B cell (primary cell): ENCODE measurements at regions not wholly inside any gene's neighbourhood (a gene's known extent, or its start where the extent isn't known, plus 50 kb on each side); places are given as distances from the start of the nearest gene placed in this dataset.

Experiments used
- ATAC-seq: fragments of 200-7000 bp; cut with Tn5 transposase; one replicate; pipeline ENCODE4 v1.10.0; 2021; ENCODE audit warnings: low read depth, mild to moderate bottlenecking, moderate number of reproducible peaks, moderate library complexity
- CTCF ChIA-PET: fragments of 350-600 bp; sonication (Branson Sonifier 250); formaldehyde crosslinking; loops from one replicate; lab custom pipeline; 2021; ENCODE audit warnings: antibody characterized with exemption, inconsistent platforms; lab: Charles Lee
- POLR2A ChIA-PET: fragments of 350-600 bp; sonication (Branson Sonifier 250); formaldehyde crosslinking; loops from one replicate; lab custom pipeline; 2021; ENCODE audit warnings: antibody characterized with exemption; lab: Charles Lee
- DNase-seq: peaks from one replicate; pipeline ENCODE4 v3.0.0; 2013
- H2AFZ ChIP-seq: 2 replicates; pipeline ENCODE4 v1.6.1; 2012; ENCODE audit warnings: mild to moderate bottlenecking, low read depth, low read length; ENCODE audit not compliant: insufficient read depth, poor library complexity, severe bottlenecking
- H3K27ac ChIP-seq, 2 donors: 1 replicate in 1 of 2; 2 replicates in 1 of 2; pipeline ENCODE4 v1.5.1; 2012 to 2013; ENCODE audit warnings: low read length in 2 of 2, mild to moderate bottlenecking in 2 of 2, moderate library complexity in 1 of 2
- H3K27me3 ChIP-seq, 4 experiments: fragments of 200-600 bp in 1 of 4; sonication (generic) in 1 of 4; replicated peaks in 1 of 4; 1 replicate in 2 of 4; 2 replicates in 2 of 4; pipeline versions ENCODE4 v1.6.1 to v1.7.0; 2013 to 2016; ENCODE audit warnings: low read length in 3 of 4, mild to moderate bottlenecking in 2 of 4, mixed read lengths in 1 of 4, moderate library complexity in 1 of 4; ENCODE audit not compliant: insufficient read depth in 4 of 4, control insufficient read depth in 3 of 4; ENCODE audit errors: control extremely low read depth in 1 of 4
- H3K36me3 ChIP-seq, 2 experiments: replicated peaks in 1 of 2; 1 replicate in 1 of 2; 2 replicates in 1 of 2; pipeline versions ENCODE4 v1.6.1 to v1.7.1; 2013; ENCODE audit warnings: low read length in 1 of 2; ENCODE audit not compliant: insufficient read depth in 2 of 2, control insufficient read depth in 1 of 2; ENCODE audit errors: control extremely low read depth in 1 of 2, extremely low read depth in 1 of 2
- H3K4me1 ChIP-seq, 2 donors: fragments of 200-600 bp in 1 of 2; sonication (generic) in 1 of 2; 1 replicate in 1 of 2; 2 replicates in 1 of 2; pipeline versions ENCODE4 v1.5.1 to v1.6.1; 2013 to 2017; ENCODE audit warnings: low read length in 2 of 2; ENCODE audit not compliant: control insufficient read depth in 2 of 2, insufficient read depth in 2 of 2
- H3K4me2 ChIP-seq: replicated peaks from 2 replicates; pipeline ENCODE3; 2012; ENCODE audit warnings: mild to moderate bottlenecking, low read depth, low read length; ENCODE audit not compliant: poor library complexity, severe bottlenecking
- H3K4me3 ChIP-seq, 5 experiments: fragments of 200-600 bp in 1 of 5; sonication (generic) in 1 of 5; 1 replicate in 3 of 5; 2 replicates in 2 of 5; pipeline versions ENCODE4 v1.5.1 to v1.7.0; 2011 to 2016; ENCODE audit warnings: low read length in 4 of 5, mild to moderate bottlenecking in 4 of 5, low read depth in 2 of 5, control low read depth in 1 of 5, moderate library complexity in 1 of 5; ENCODE audit not compliant: insufficient read depth in 1 of 5; ENCODE audit errors: control extremely low read depth in 1 of 5, extremely low read depth in 1 of 5
- H3K79me2 ChIP-seq: fragments of 200-600 bp; sonication (generic); one replicate; pipeline ENCODE4 v1.6.0; 2016; ENCODE audit warnings: low read length; ENCODE audit not compliant: control insufficient read depth, insufficient read depth
- H3K9ac ChIP-seq: fragments of 200-600 bp; sonication (generic); 2 replicates; pipeline ENCODE4 v1.6.1; 2017; ENCODE audit warnings: mild to moderate bottlenecking, low read length, moderate library complexity
- H3K9me3 ChIP-seq, 3 donors: one replicate each; pipeline versions ENCODE4 v1.6.1 to v1.7.1; 2013; ENCODE audit warnings: low read length in 2 of 3; ENCODE audit not compliant: control insufficient read depth in 2 of 3, insufficient read depth in 1 of 3; ENCODE audit errors: control extremely low read depth in 1 of 3
- H4K20me1 ChIP-seq: 2 replicates; pipeline ENCODE4 v1.6.0; 2012; ENCODE audit warnings: mild to moderate bottlenecking, low read length; ENCODE audit not compliant: insufficient read depth, control insufficient read depth, poor library complexity, severe bottlenecking
- H3K27ac Mint-ChIP-seq: one replicate; pipeline ENCODE4 v1.8.0; 2021; ENCODE audit warnings: mixed read lengths
- H3K27me3 Mint-ChIP-seq: one replicate; pipeline ENCODE4 v1.8.0; 2021; ENCODE audit warnings: mixed read lengths
- H3K4me1 Mint-ChIP-seq: one replicate; pipeline ENCODE4 v1.8.0; 2021; ENCODE audit warnings: mixed read lengths
- H3K4me3 Mint-ChIP-seq: one replicate; pipeline ENCODE4 v1.8.0; 2021; ENCODE audit warnings: mixed read lengths
- H3K9me3 Mint-ChIP-seq: one replicate; pipeline ENCODE4 v1.8.0; 2022; ENCODE audit warnings: mixed read lengths; ENCODE audit not compliant: insufficient read depth
- CTCF ChIP-seq: fragments of 200-600 bp; IDR thresholded peaks from one replicate; pipeline ENCODE4 v1.8.0; 2022; ENCODE audit warnings: antibody characterized with exemption, mild to moderate bottlenecking
- EZH2 ChIP-seq: IDR thresholded peaks from 2 replicates; pipeline ENCODE4 v1.6.1; 2012; ENCODE audit warnings: borderline replicate concordance, low read depth, mild to moderate bottlenecking, moderate library complexity, low read length; ENCODE audit not compliant: insufficient read depth, poor library complexity, severe bottlenecking
- WGBS: methylation state at CpG from one replicate; pipeline ENCODE4 v1.1.5; 2013; ENCODE audit warnings: missing lambda C conversion rate; ENCODE audit not compliant: insufficient coverage; 5-methylcytosine and 5-hydroxymethylcytosine counted together
- intact Hi-C: fragments of 100-400 bp; cut with micrococcal nuclease; formaldehyde crosslinking; loops from one replicate; pipeline ENCODE4 v1.10.0; 2022

- Mint-ChIP-seq H3K4me3 (no peak overlapping the region), H3K27ac (no peak overlapping the region), H3K4me1 (no peaks in the 10 kb centered on the region), H3K9me3 (no peaks in the 10 kb centered on the region), H3K27me3 (peaks cover 8% of the 10 kb centered on the region)
- no peak for ATAC-seq
- WGBS, result 90% methylated on average over 3 of the region's 4 CpGs
- Histone ChIP-seq H3K79me2 (no peaks in the 10 kb centered on the region), H2AFZ (no peak overlapping the region), H3K4me3 (no peak overlapping the region), H3K9ac (no peak overlapping the region), H3K9me3 (no peaks in the 10 kb centered on the region), H3K27ac (no peak overlapping the region), H3K36me3 (no peaks in the 10 kb centered on the region), H3K4me1 (no peaks in the 10 kb centered on the region), H3K27me3 (no peaks in the 10 kb centered on the region), H3K4me2 (no peak overlapping the region), H4K20me1 (no peaks in the 10 kb centered on the region)
- TF ChIP-seq EZH2 (no peak), CTCF (no peak)
- DNase-seq, result no peak
- intact Hi-C loops, result no loop called here
- CTCF ChIA-PET, result no interaction called here
- POLR2A ChIA-PET, result no interaction called here
These were observed 81.9 kb downstream of the MZT1 start for GRCh38 chr13:72645521-72645920.

- Mint-ChIP-seq H3K4me3 (no peak overlapping the region), H3K9me3 (no peaks in the 10 kb centered on the region), H3K27ac (no peak overlapping the region), H3K4me1 (no peaks in the 10 kb centered on the region), H3K27me3 (peaks cover 3% of the 10 kb centered on the region)
- Histone ChIP-seq H3K36me3 (no peaks in the 10 kb centered on the region), H3K27me3 (no peaks in the 10 kb centered on the region), H3K4me3 (no peak overlapping the region), H2AFZ (no peak overlapping the region), H3K9ac (no peak overlapping the region), H4K20me1 (no peaks in the 10 kb centered on the region), H3K79me2 (no peaks in the 10 kb centered on the region), H3K4me2 (no peak overlapping the region), H3K9me3 (no peaks in the 10 kb centered on the region), H3K27ac (no peak overlapping the region), H3K4me1 (no peaks in the 10 kb centered on the region)
- TF ChIP-seq CTCF, result peak; percentile 67
- TF ChIP-seq EZH2, result no peak
- ATAC-seq (no peak), DNase-seq (peak; percentile 12)
- POLR2A ChIA-PET, result no interaction called here
- intact Hi-C loops, result no loop called here
- WGBS, result no CpG with 5 or more reads among the region's 3 CpGs
- CTCF ChIA-PET, result interaction anchor here (0.7 to 1.5 kb wide), 3 partner anchors 104 to 164 kb away, joined by 3 read pairs; no protein-coding TSS in a partner anchor
These were observed 84.0 kb downstream of the MZT1 start for GRCh38 chr13:72643311-72643989.
